GM23338 (cell line): ENCODE measurements at regions not wholly inside any gene's neighbourhood (a gene's known extent, or its start where the extent isn't known, plus 50 kb on each side); places are given as distances from the start of the nearest gene placed in this dataset.

Experiments
- ATAC-seq: fragments of 200-7000 bp; cut with Tn5 transposase; 3 replicates; pipeline ENCODE4 v1.9.1; 2020
- DNase-seq: peaks from one replicate; pipeline ENCODE4 v3.0.0-alpha.2; 2015; ENCODE audit warnings: low spot score
- H2AFZ ChIP-seq: fragments of 200-600 bp; sonication (generic); 2 replicates; pipeline ENCODE4 v1.8.0; 2016; ENCODE audit warnings: antibody characterized with exemption, mild to moderate bottlenecking, moderate library complexity
- H3F3A ChIP-seq: fragments of 200-600 bp; sonication (generic); replicated peaks from 2 replicates; pipeline ENCODE4 v1.8.0; 2017; ENCODE audit warnings: antibody characterized with exemption, mixed run types, low read depth
- H3K27ac ChIP-seq: fragments of 200-600 bp; sonication (generic); 2 replicates; pipeline ENCODE4 v1.6.1; 2016; ENCODE audit warnings: low read depth
- H3K27me3 ChIP-seq: fragments of 200-600 bp; sonication (generic); 2 replicates; pipeline ENCODE4 v1.8.0; 2016; ENCODE audit warnings: mild to moderate bottlenecking, mixed run types, moderate library complexity; ENCODE audit not compliant: insufficient read depth
- H3K36me3 ChIP-seq: fragments of 200-600 bp; sonication (generic); 2 replicates; pipeline ENCODE4 v1.8.0; 2016; ENCODE audit warnings: mild to moderate bottlenecking; ENCODE audit not compliant: insufficient read depth
- H3K4me1 ChIP-seq: fragments of 200-600 bp; sonication (generic); 2 replicates; pipeline ENCODE4 v1.8.0; 2016; ENCODE audit warnings: mild to moderate bottlenecking, moderate library complexity; ENCODE audit not compliant: insufficient read depth
- H3K4me2 ChIP-seq: fragments of 200-600 bp; sonication (generic); 2 replicates; pipeline ENCODE4 v1.7.1; 2017; ENCODE audit warnings: mixed run types
- H3K4me3 ChIP-seq: fragments of 200-600 bp; sonication (generic); 2 replicates; pipeline ENCODE4 v1.6.1; 2016; ENCODE audit warnings: mixed run types
- H3K79me2 ChIP-seq: fragments of 200-600 bp; sonication (generic); replicated peaks from 2 replicates; pipeline ENCODE4 v1.8.0; 2017; ENCODE audit warnings: mild to moderate bottlenecking; ENCODE audit not compliant: insufficient read depth
- H3K9me2 ChIP-seq: fragments of 200-600 bp; sonication (generic); 2 replicates; pipeline ENCODE4 v1.8.0; 2017; ENCODE audit not compliant: insufficient read depth
- H4K20me1 ChIP-seq: fragments of 200-600 bp; sonication (generic); replicated peaks from 2 replicates; pipeline ENCODE4 v1.8.0; 2017; ENCODE audit warnings: mild to moderate bottlenecking; ENCODE audit not compliant: insufficient read depth
- H3K27ac Mint-ChIP-seq: 2 replicates; pipeline ENCODE4 v1.8.0; 2020; ENCODE audit warnings: inconsistent platforms, mild to moderate bottlenecking, moderate library complexity, mixed read lengths
- H3K27me3 Mint-ChIP-seq: 3 replicates; pipeline ENCODE4 v1.8.0; 2022; ENCODE audit warnings: low read depth, mild to moderate bottlenecking, moderate library complexity, mixed read lengths, inconsistent platforms; ENCODE audit not compliant: insufficient read depth, poor library complexity
- H3K36me3 Mint-ChIP-seq: 3 replicates; pipeline ENCODE4 v1.8.0; 2021; ENCODE audit warnings: low read depth, mild to moderate bottlenecking, inconsistent platforms, moderate library complexity, mixed read lengths
- H3K4me1 Mint-ChIP-seq: 3 replicates; pipeline ENCODE4 v1.8.0; 2020; ENCODE audit warnings: mild to moderate bottlenecking, inconsistent platforms, mixed read lengths
- H3K4me3 Mint-ChIP-seq: 3 replicates; pipeline ENCODE4 v1.8.0; 2021; ENCODE audit warnings: moderate library complexity, mild to moderate bottlenecking, inconsistent platforms, mixed read lengths
- H3K9me3 Mint-ChIP-seq: 3 replicates; pipeline ENCODE4 v1.8.0; 2020; ENCODE audit warnings: moderate library complexity, mild to moderate bottlenecking, inconsistent platforms, mixed read lengths
- CREB1 ChIP-seq: fragments of 250-450 bp; sonication (Bioruptor Pico); IDR thresholded peaks from 2 replicates; pipeline ENCODE4 v1.5.0; 2020; ENCODE audit warnings: low read depth, mild to moderate bottlenecking, moderate library complexity
- EZH2 ChIP-seq: fragments of 200-600 bp; sonication (generic); IDR thresholded peaks from one replicate; pipeline ENCODE4 v1.8.0; 2017; ENCODE audit warnings: antibody characterized with exemption, mild to moderate bottlenecking, low read depth; ENCODE audit not compliant: unreplicated experiment
- EZH2phosphoT487 ChIP-seq: fragments of 200-600 bp; sonication (generic); IDR thresholded peaks from one replicate; pipeline ENCODE4 v1.8.1; 2018; ENCODE audit warnings: antibody characterized with exemption; ENCODE audit not compliant: unreplicated experiment
- JUNB ChIP-seq: IDR thresholded peaks from one replicate; pipeline ENCODE4 v1.6.1; 2016; ENCODE audit warnings: antibody characterized with exemption; ENCODE audit not compliant: unreplicated experiment
- NANOG ChIP-seq: IDR thresholded peaks from 2 replicates; pipeline ENCODE4 v1.6.1; 2016; ENCODE audit warnings: antibody characterized with exemption, borderline replicate concordance
- POLR2AphosphoS5 ChIP-seq: IDR thresholded peaks from 2 replicates; pipeline ENCODE4 v1.6.1; 2016; ENCODE audit warnings: antibody characterized with exemption, low read depth
- REST ChIP-seq: IDR thresholded peaks from one replicate; pipeline ENCODE4 v1.6.1; 2018; ENCODE audit warnings: antibody characterized with exemption; ENCODE audit not compliant: unreplicated experiment
- STAT1 ChIP-seq: IDR thresholded peaks from one replicate; pipeline ENCODE4 v1.6.1; 2016; ENCODE audit warnings: antibody characterized with exemption; ENCODE audit not compliant: unreplicated experiment
- ZNF114 ChIP-seq: fragments of 250-450 bp; sonication (Bioruptor Pico); IDR thresholded peaks from 2 replicates; pipeline ENCODE4 v1.5.0; 2020; ENCODE audit warnings: mild to moderate bottlenecking, moderate library complexity
- ZNF331 ChIP-seq: fragments of 250-450 bp; sonication (Bioruptor Pico); IDR thresholded peaks from 2 replicates; pipeline ENCODE4 v1.5.0; 2020; ENCODE audit warnings: low read depth, mild to moderate bottlenecking, moderate library complexity
- TF ChIP-seq, protein P1 (sequence below): IDR thresholded peaks from 2 replicates; pipeline ENCODE4 v1.6.1; 2016; ENCODE audit warnings: antibody characterized with exemption
- TF ChIP-seq, protein P2 (sequence below): fragments of 250-450 bp; sonication (Bioruptor Pico); IDR thresholded peaks from 2 replicates; pipeline ENCODE4 v1.5.0; 2020; ENCODE audit warnings: mild to moderate bottlenecking, moderate library complexity
- TF ChIP-seq, protein P3 (sequence below), 2 experiments: fragments of 200-600 bp in 1 of 2; sonication (generic) in 1 of 2; conservative IDR thresholded peaks; 2 replicates each; pipeline versions ENCODE4 v1.5.1 to v1.6.1; 2016 to 2017; ENCODE audit warnings: antibody characterized with exemption in 2 of 2, low read depth in 2 of 2, mild to moderate bottlenecking in 2 of 2, moderate library complexity in 1 of 2

DNA sequence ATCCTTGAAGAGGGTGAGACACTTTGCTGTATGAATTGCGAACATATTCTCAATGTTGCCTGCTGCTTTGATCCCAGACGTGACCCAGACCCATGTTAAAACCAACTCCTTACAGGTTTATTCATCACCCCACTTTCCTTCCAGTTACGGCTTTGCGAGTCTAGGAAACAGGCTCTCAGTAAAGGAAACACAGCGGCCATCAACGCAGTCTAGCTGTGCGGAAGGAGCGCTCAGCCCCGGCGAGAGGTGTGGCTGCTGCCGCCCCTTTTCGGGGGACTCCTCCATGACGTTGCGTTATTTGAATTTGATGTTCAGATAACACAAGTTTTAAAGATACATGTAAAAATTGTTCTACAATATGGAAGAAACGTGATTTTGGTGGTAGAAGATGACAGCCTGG lies 206.4 kb upstream of the FAT1 start (continued):
- TF ChIP-seq ZNF114 (CRISPR knock-in tag) (no peak), JUNB (no peak), CREB1 (CRISPR knock-in tag) (no peak), EZH2phosphoT487 (no peak)

DNA sequence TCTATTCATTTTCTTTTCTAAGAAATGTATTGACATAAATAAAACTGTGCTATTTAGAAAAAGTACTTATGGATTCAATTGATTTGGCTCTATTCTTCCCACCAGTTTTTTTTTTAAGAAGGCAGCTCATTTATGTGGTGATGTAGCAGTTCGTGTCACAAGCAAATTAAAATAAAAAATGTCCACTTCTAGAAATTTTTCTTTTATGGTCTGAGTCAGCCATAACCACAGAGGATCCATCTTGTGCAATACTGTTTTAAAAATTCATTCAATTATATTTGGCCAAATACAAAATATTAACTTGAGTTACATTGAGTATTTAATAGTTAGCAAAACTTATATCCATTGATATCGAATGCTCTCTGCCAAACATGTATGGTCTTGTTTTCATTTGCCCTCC lies 207.9 kb upstream of the FAT1 start:
- no peak overlapping the region for H3K4me3 ChIP-seq
- no peak overlapping the region for H3K4me2 ChIP-seq
- H3K36me3 ChIP-seq: no peaks in the 10 kb centered on the region
- no peaks in the 10 kb centered on the region for H3K9me2 ChIP-seq
- TF ChIP-seq, protein P1, sequence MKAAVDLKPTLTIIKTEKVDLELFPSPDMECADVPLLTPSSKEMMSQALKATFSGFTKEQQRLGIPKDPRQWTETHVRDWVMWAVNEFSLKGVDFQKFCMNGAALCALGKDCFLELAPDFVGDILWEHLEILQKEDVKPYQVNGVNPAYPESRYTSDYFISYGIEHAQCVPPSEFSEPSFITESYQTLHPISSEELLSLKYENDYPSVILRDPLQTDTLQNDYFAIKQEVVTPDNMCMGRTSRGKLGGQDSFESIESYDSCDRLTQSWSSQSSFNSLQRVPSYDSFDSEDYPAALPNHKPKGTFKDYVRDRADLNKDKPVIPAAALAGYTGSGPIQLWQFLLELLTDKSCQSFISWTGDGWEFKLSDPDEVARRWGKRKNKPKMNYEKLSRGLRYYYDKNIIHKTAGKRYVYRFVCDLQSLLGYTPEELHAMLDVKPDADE: no peak
- TF ChIP-seq, protein P2, sequence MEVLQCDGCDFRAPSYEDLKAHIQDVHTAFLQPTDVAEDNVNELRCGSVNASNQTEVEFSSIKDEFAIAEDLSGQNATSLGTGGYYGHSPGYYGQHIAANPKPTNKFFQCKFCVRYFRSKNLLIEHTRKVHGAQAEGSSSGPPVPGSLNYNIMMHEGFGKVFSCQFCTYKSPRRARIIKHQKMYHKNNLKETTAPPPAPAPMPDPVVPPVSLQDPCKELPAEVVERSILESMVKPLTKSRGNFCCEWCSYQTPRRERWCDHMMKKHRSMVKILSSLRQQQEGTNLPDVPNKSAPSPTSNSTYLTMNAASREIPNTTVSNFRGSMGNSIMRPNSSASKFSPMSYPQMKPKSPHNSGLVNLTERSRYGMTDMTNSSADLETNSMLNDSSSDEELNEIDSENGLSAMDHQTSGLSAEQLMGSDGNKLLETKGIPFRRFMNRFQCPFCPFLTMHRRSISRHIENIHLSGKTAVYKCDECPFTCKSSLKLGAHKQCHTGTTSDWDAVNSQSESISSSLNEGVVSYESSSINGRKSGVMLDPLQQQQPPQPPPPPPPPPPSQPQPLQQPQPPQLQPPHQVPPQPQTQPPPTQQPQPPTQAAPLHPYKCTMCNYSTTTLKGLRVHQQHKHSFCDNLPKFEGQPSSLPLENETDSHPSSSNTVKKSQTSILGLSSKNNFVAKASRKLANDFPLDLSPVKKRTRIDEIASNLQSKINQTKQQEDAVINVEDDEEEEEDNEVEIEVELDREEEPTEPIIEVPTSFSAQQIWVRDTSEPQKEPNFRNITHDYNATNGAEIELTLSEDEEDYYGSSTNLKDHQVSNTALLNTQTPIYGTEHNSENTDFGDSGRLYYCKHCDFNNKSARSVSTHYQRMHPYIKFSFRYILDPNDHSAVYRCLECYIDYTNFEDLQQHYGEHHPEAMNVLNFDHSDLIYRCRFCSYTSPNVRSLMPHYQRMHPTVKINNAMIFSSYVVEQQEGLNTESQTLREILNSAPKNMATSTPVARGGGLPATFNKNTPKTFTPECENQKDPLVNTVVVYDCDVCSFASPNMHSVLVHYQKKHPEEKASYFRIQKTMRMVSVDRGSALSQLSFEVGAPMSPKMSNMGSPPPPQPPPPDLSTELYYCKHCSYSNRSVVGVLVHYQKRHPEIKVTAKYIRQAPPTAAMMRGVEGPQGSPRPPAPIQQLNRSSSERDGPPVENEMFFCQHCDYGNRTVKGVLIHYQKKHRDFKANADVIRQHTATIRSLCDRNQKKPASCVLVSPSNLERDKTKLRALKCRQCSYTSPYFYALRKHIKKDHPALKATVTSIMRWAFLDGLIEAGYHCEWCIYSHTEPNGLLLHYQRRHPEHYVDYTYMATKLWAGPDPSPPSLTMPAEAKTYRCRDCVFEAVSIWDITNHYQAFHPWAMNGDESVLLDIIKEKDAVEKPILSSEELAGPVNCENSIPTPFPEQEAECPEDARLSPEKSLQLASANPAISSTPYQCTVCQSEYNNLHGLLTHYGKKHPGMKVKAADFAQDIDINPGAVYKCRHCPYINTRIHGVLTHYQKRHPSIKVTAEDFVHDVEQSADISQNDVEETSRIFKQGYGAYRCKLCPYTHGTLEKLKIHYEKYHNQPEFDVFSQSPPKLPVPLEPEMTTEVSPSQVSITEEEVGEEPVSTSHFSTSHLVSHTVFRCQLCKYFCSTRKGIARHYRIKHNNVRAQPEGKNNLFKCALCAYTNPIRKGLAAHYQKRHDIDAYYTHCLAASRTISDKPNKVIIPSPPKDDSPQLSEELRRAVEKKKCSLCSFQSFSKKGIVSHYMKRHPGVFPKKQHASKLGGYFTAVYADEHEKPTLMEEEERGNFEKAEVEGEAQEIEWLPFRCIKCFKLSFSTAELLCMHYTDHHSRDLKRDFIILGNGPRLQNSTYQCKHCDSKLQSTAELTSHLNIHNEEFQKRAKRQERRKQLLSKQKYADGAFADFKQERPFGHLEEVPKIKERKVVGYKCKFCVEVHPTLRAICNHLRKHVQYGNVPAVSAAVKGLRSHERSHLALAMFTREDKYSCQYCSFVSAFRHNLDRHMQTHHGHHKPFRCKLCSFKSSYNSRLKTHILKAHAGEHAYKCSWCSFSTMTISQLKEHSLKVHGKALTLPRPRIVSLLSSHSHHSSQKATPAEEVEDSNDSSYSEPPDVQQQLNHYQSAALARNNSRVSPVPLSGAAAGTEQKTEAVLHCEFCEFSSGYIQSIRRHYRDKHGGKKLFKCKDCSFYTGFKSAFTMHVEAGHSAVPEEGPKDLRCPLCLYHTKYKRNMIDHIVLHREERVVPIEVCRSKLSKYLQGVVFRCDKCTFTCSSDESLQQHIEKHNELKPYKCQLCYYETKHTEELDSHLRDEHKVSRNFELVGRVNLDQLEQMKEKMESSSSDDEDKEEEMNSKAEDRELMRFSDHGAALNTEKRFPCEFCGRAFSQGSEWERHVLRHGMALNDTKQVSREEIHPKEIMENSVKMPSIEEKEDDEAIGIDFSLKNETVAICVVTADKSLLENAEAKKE (CRISPR knock-in tag): no peak
- TF ChIP-seq, protein P3, sequence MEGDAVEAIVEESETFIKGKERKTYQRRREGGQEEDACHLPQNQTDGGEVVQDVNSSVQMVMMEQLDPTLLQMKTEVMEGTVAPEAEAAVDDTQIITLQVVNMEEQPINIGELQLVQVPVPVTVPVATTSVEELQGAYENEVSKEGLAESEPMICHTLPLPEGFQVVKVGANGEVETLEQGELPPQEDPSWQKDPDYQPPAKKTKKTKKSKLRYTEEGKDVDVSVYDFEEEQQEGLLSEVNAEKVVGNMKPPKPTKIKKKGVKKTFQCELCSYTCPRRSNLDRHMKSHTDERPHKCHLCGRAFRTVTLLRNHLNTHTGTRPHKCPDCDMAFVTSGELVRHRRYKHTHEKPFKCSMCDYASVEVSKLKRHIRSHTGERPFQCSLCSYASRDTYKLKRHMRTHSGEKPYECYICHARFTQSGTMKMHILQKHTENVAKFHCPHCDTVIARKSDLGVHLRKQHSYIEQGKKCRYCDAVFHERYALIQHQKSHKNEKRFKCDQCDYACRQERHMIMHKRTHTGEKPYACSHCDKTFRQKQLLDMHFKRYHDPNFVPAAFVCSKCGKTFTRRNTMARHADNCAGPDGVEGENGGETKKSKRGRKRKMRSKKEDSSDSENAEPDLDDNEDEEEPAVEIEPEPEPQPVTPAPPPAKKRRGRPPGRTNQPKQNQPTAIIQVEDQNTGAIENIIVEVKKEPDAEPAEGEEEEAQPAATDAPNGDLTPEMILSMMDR (conservative IDR thresholded peaks at IDR 0.05; ENCODE audit: low read depth in 2 of 2): no peak
- TF ChIP-seq NANOG: no peak
- TF ChIP-seq POLR2AphosphoS5: no peak
- TF ChIP-seq REST: no peak
- no peak for TF ChIP-seq ZNF114 (CRISPR knock-in tag)
- TF ChIP-seq JUNB: no peak
- no peak for TF ChIP-seq EZH2phosphoT487
- TF ChIP-seq ZNF331: no peak
- TF ChIP-seq STAT1: no peak
- no peak for TF ChIP-seq EZH2
- TF ChIP-seq CREB1 (CRISPR knock-in tag): no peak
- H3K4me3 Mint-ChIP-seq: no peak overlapping the region
- H3K27me3 ChIP-seq: no peaks in the 10 kb centered on the region
- no peak overlapping the region for H2AFZ ChIP-seq
- H3K4me1 ChIP-seq: no peaks in the 10 kb centered on the region
- peaks cover 10% of the 10 kb centered on the region; the same call in 2 of the 3 replicates for H3K9me3 Mint-ChIP-seq
- H3K27ac Mint-ChIP-seq: no peak overlapping the region
- no peak for DNase-seq
- H3F3A ChIP-seq: no peaks in the 10 kb centered on the region
- no peaks in the 10 kb centered on the region; the same call in 2 of the 3 replicates for H3K4me1 Mint-ChIP-seq
- no peak overlapping the region for H3K27ac ChIP-seq
- no peaks in the 10 kb centered on the region for H4K20me1 ChIP-seq
- no peaks in the 10 kb centered on the region for H3K27me3 Mint-ChIP-seq
- ATAC-seq: no peak
- H3K36me3 Mint-ChIP-seq: no peaks in the 10 kb centered on the region
- no peaks in the 10 kb centered on the region for H3K79me2 ChIP-seq
